Liver (tissue), 8 donors: ENCODE measurements at regions not wholly inside any gene's neighbourhood (a gene's known extent, or its start where the extent isn't known, plus 50 kb on each side); places are given as distances from the start of the nearest gene placed in this dataset.

Source experiments
- DNase-seq: peaks from one replicate; pipeline ENCODE4 v3.0.0-alpha.2; 2017; ENCODE audit warnings: low spot score
- H3K27ac ChIP-seq, 2 donors: one replicate each; pipeline ENCODE4 v1.7.0; 2013; ENCODE audit warnings: inconsistent platforms in 2 of 2, low read length in 2 of 2, control low read depth in 1 of 2, low read depth in 1 of 2, mild to moderate bottlenecking in 1 of 2
- H3K27me3 ChIP-seq, 4 donors: one replicate each; pipeline versions ENCODE4 v1.6.1 to v1.7.0; 2013; ENCODE audit warnings: low read length in 3 of 4, inconsistent platforms in 1 of 4, mild to moderate bottlenecking in 1 of 4, moderate library complexity in 1 of 4; ENCODE audit not compliant: control insufficient read depth in 4 of 4, insufficient read depth in 4 of 4
- H3K36me3 ChIP-seq, 4 donors: one replicate each; pipeline versions ENCODE4 v1.6.1 to v1.7.0; 2013; ENCODE audit warnings: low read length in 3 of 4, mild to moderate bottlenecking in 3 of 4, low read depth in 1 of 4, moderate library complexity in 1 of 4; ENCODE audit not compliant: control insufficient read depth in 4 of 4, insufficient read depth in 3 of 4
- H3K4me1 ChIP-seq, 4 donors: one replicate each; pipeline versions ENCODE4 v1.6.1 to v1.7.0; 2013; ENCODE audit warnings: low read length in 3 of 4, mild to moderate bottlenecking in 3 of 4, moderate library complexity in 1 of 4; ENCODE audit not compliant: control insufficient read depth in 4 of 4, insufficient read depth in 4 of 4
- H3K4me3 ChIP-seq, 3 donors: one replicate each; pipeline versions ENCODE4 v1.6.1 to v1.7.0; 2013; ENCODE audit warnings: low read length in 3 of 3, control low read depth in 1 of 3, low read depth in 1 of 3, mild to moderate bottlenecking in 1 of 3
- H3K9ac ChIP-seq, 2 donors: one replicate each; pipeline ENCODE4 v1.7.0; 2013; ENCODE audit warnings: low read length in 2 of 2, mild to moderate bottlenecking in 2 of 2, moderate library complexity in 2 of 2, control low read depth in 1 of 2, low read depth in 1 of 2
- H3K9me3 ChIP-seq, 4 donors: one replicate each; pipeline versions ENCODE4 v1.6.1 to v1.7.0; 2013; ENCODE audit warnings: low read length in 3 of 4; ENCODE audit not compliant: control insufficient read depth in 4 of 4
- ATF3 ChIP-seq: IDR thresholded peaks from 2 replicates; pipeline ENCODE4 v1.6.1; 2016; ENCODE audit warnings: antibody characterized with exemption
- CTCF ChIP-seq: fragments of 150-350 bp; IDR thresholded peaks from 2 replicates; pipeline ENCODE4 v1.5.1; 2017; ENCODE audit warnings: improper control_type of control experiment, low read depth, low read length; ENCODE audit not compliant: missing input control
- FOXA1 ChIP-seq: IDR thresholded peaks from 2 replicates; pipeline ENCODE4 v1.6.1; 2016; ENCODE audit warnings: antibody characterized with exemption
- HNF4G ChIP-seq: IDR thresholded peaks from 2 replicates; pipeline ENCODE4 v1.6.1; 2016; ENCODE audit warnings: antibody characterized with exemption
- JUND ChIP-seq, 2 donors: IDR thresholded peaks; 2 replicates each; pipeline ENCODE4 v1.6.1; 2016; ENCODE audit warnings: antibody characterized with exemption in 2 of 2
- MAX ChIP-seq: IDR thresholded peaks from 2 replicates; pipeline ENCODE4 v1.6.1; 2016; ENCODE audit warnings: antibody characterized with exemption
- NR2F2 ChIP-seq: IDR thresholded peaks from 2 replicates; pipeline ENCODE4 v1.6.1; 2016; ENCODE audit warnings: antibody characterized with exemption
- RAD21 ChIP-seq, 2 donors: IDR thresholded peaks; 2 replicates each; pipeline ENCODE4 v1.6.1; 2016; ENCODE audit warnings: antibody characterized with exemption in 2 of 2, mild to moderate bottlenecking in 2 of 2
- REST ChIP-seq: IDR thresholded peaks from 2 replicates; pipeline ENCODE4 v1.6.1; 2016; ENCODE audit warnings: antibody characterized with exemption, mild to moderate bottlenecking
- RXRA ChIP-seq, 2 donors: IDR thresholded peaks; 2 replicates each; pipeline ENCODE4 v1.6.1; 2017 to 2018; ENCODE audit warnings: antibody characterized with exemption in 2 of 2, mild to moderate bottlenecking in 1 of 2
- SP1 ChIP-seq: IDR thresholded peaks from 2 replicates; pipeline ENCODE4 v1.6.1; 2018; ENCODE audit warnings: antibody characterized with exemption, mild to moderate bottlenecking
- WGBS: extraction: QIAGEN DNeasy Blood & Tissue Kit; methylation state at CpG from one replicate; pipeline ENCODE4 v1.1.7; 2013; 5-methylcytosine and 5-hydroxymethylcytosine counted together
- donor health status: healthy.
- donor health status: healthy.
- donor health status: healthy.
- donor health status: healthy.
- donor health status: healthy.

- no peak for TF ChIP-seq REST
These were observed 76.6 kb upstream of the TEX51 start (continued) for GRCh38 chr2:126822115-126822514.

GRCh38 chr2:126822921-126823320 is 75.8 kb upstream of the TEX51 start:
- peaks cover 0 to 2% (median 0%) of the 10 kb centered on the region in 4 donors for H3K27me3 ChIP-seq
- DNase-seq, result no peak
- no peak overlapping the region for H3K27ac ChIP-seq
- no peaks in the 10 kb centered on the region for H3K4me1 ChIP-seq
- no peak for TF ChIP-seq CTCF
- no peak for TF ChIP-seq JUND (IDR thresholded peaks at IDR 0.05)
- TF ChIP-seq NR2F2, result no peak
- no peak for TF ChIP-seq SP1
- TF ChIP-seq FOXA1, result no peak
- no peak for TF ChIP-seq MAX
- TF ChIP-seq HNF4G, result no peak
- no peak for TF ChIP-seq RAD21 (IDR thresholded peaks at IDR 0.05)
- no peak for TF ChIP-seq REST
- H3K4me3 ChIP-seq, result no peak overlapping the region
- WGBS, result 65% methylated on average over 5 of the region's 5 CpGs
- no peaks in the 10 kb centered on the region for H3K9me3 ChIP-seq
- no peaks in the 10 kb centered on the region for H3K36me3 ChIP-seq
- H3K9ac ChIP-seq, result no peak overlapping the region

- TF ChIP-seq ATF3 (no peak), RXRA (IDR thresholded peaks at IDR 0.05) (no peak)
- Histone ChIP-seq H3K27me3 (no peaks in the 10 kb centered on the region), H3K9me3 (no peaks in the 10 kb centered on the region), H3K9ac (no peak overlapping the region), H3K4me1 (no peaks in the 10 kb centered on the region), H3K36me3 (no peaks in the 10 kb centered on the region), H3K4me3 (no peak overlapping the region), H3K27ac (no peak overlapping the region)
- no peak for DNase-seq
- 83% methylated on average over 3 of the region's 3 CpGs for WGBS
These were observed 74.7 kb upstream of the TEX51 start for GRCh38 chr2:126823951-126824350.
